Activated CD8-positive, alpha-beta T cell treated with anti-CD3 and anti-CD28 coated beads for 36 hours (primary cell): ENCODE measurements at regions not wholly inside any gene's neighbourhood (a gene's known extent, or its start where the extent isn't known, plus 50 kb on each side); places are given as distances from the start of the nearest gene placed in this dataset.

Source experiments
- ATAC-seq: fragments of 200-7000 bp; cut with Tn5 transposase; one replicate; pipeline ENCODE4 v1.10.0; 2021; ENCODE audit warnings: mild to moderate bottlenecking, moderate library complexity
- CTCF ChIA-PET: fragments of 350-600 bp; sonication (Branson Sonifier 250); formaldehyde crosslinking; loops from one replicate; lab custom pipeline; 2021; ENCODE audit warnings: antibody characterized with exemption; lab: Charles Lee
- POLR2A ChIA-PET: fragments of 350-600 bp; sonication (Branson Sonifier 250); formaldehyde crosslinking; loops from one replicate; lab custom pipeline; 2021; ENCODE audit warnings: antibody characterized with exemption; lab: Charles Lee
- DNase-seq: peaks from one replicate; pipeline ENCODE4 v3.0.0-alpha.2; 2020
- H3K27ac Mint-ChIP-seq: one replicate; pipeline ENCODE4 v1.8.0; 2021; ENCODE audit warnings: mild to moderate bottlenecking, mixed read lengths
- H3K27me3 Mint-ChIP-seq: one replicate; pipeline ENCODE4 v1.8.0; 2021; ENCODE audit warnings: mixed read lengths
- H3K36me3 Mint-ChIP-seq: one replicate; pipeline ENCODE4 v1.8.0; 2021; ENCODE audit warnings: low read depth, mixed read lengths
- H3K4me1 Mint-ChIP-seq: one replicate; pipeline ENCODE4 v1.8.0; 2021; ENCODE audit warnings: low read depth, mixed read lengths
- H3K4me3 Mint-ChIP-seq: one replicate; pipeline ENCODE4 v1.8.0; 2021; ENCODE audit warnings: mild to moderate bottlenecking, moderate library complexity, mixed read lengths
- H3K9me3 Mint-ChIP-seq: one replicate; pipeline ENCODE4 v1.8.0; 2021; ENCODE audit warnings: mixed read lengths
- intact Hi-C: fragments of 100-400 bp; cut with micrococcal nuclease; formaldehyde crosslinking; loops from one replicate; pipeline ENCODE4 v1.10.0; 2022
- TF ChIP-seq, protein P1 (sequence below): fragments of 200-600 bp; IDR thresholded peaks from one replicate; pipeline ENCODE4 v1.8.0; 2022; ENCODE audit warnings: antibody characterized with exemption, mild to moderate bottlenecking

DNA sequence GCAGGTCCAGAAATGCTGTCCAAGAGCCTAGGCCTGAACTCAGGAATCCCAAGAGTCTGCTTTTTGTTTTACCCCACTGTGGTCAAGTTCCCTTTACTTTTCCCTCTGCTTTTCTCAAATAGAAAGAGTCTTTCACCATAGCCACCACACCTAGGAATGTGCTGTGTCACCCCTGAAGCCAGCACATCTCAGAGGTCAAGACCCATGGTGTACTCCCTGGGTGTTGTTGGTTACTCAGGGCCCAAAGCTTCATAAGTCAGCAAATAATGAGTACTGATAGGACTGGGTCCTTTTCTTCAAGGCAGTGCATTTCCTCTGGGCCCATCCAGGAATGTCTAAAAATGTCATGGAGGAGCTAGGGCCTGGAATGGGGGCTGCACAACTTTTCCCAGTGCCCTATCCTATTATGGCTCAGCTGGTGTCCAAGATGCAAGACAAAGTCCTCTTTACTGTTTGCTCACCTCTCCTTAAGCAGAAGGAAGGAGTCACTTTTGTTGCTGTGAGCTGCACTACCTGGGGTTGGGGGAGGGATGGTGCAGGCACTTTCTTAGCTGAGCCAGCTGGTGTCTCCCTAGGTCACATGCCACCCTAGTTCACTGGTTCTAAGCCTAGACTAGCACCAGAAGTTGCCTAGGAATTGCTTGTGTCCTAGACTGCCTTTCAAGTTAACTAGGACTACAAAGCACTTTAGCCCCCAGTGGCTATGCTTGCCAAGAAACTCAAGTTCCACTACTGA is 62.4 kb upstream of the RXFP1 start:
- Mint-ChIP-seq H3K4me3 (no peak overlapping the region), H3K9me3 (peaks cover 2% of the 10 kb centered on the region), H3K4me1 (no peaks in the 10 kb centered on the region), H3K36me3 (no peaks in the 10 kb centered on the region), H3K27ac (no peak overlapping the region), H3K27me3 (no peaks in the 10 kb centered on the region)
- ChIA-PET POLR2A (no interaction called here), CTCF (no interaction called here)
- TF ChIP-seq, protein P1, sequence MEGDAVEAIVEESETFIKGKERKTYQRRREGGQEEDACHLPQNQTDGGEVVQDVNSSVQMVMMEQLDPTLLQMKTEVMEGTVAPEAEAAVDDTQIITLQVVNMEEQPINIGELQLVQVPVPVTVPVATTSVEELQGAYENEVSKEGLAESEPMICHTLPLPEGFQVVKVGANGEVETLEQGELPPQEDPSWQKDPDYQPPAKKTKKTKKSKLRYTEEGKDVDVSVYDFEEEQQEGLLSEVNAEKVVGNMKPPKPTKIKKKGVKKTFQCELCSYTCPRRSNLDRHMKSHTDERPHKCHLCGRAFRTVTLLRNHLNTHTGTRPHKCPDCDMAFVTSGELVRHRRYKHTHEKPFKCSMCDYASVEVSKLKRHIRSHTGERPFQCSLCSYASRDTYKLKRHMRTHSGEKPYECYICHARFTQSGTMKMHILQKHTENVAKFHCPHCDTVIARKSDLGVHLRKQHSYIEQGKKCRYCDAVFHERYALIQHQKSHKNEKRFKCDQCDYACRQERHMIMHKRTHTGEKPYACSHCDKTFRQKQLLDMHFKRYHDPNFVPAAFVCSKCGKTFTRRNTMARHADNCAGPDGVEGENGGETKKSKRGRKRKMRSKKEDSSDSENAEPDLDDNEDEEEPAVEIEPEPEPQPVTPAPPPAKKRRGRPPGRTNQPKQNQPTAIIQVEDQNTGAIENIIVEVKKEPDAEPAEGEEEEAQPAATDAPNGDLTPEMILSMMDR: no peak
- intact Hi-C loops: no loop called here
- no peak for ATAC-seq
- DNase-seq: no peak

DNA sequence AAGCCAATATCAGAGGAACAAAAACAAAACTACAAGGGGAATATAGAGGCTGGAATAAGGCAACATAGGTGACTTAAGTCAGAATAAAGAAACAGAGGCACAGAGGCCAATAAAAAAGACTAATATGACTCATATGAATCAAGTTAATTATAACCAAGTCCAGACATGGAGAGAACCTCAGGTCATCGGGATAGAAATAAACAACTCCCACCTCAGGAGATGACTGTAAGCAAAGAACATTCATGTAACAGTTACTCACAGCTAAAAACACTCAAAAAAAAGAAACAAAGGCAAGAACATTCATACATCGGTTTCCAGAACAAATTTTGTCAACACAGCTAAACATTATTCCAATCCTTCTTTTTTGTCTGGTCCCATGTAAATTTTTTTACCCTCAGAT is 60.3 kb upstream of the RXFP1 start:
- ChIA-PET POLR2A (no interaction called here), CTCF (no interaction called here)
- ATAC-seq (no peak), DNase-seq (no peak)
- H3K36me3 Mint-ChIP-seq: no peaks in the 10 kb centered on the region
- no peak overlapping the region for H3K27ac Mint-ChIP-seq
- TF ChIP-seq, protein P1: no peak
- no peaks in the 10 kb centered on the region for H3K27me3 Mint-ChIP-seq
- no peaks in the 10 kb centered on the region for H3K4me1 Mint-ChIP-seq
- intact Hi-C loops: no loop called here
- no peaks in the 10 kb centered on the region for H3K9me3 Mint-ChIP-seq
- H3K4me3 Mint-ChIP-seq: no peak overlapping the region

GRCh38 chr4:158462611-158463010 is 59.1 kb upstream of the RXFP1 start:
- POLR2A ChIA-PET: no interaction called here

More at GRCh38 chr4:158462611-158463010, 59.1 kb upstream of the RXFP1 start:
- Mint-ChIP-seq H3K4me1 (no peaks in the 10 kb centered on the region), H3K4me3 (no peak overlapping the region), H3K27me3 (no peaks in the 10 kb centered on the region), H3K9me3 (no peaks in the 10 kb centered on the region), H3K27ac (no peak overlapping the region), H3K36me3 (no peaks in the 10 kb centered on the region)
- ATAC-seq (no peak), DNase-seq (no peak)
- CTCF ChIA-PET: no interaction called here
- TF ChIP-seq, protein P1: no peak
- intact Hi-C loops: no loop called here
